A673 (cell line): ENCODE measurements at regions not wholly inside any gene's neighbourhood (a gene's known extent, or its start where the extent isn't known, plus 50 kb on each side); places are given as distances from the start of the nearest gene placed in this dataset.

Source experiments
- EZH2 ChIP-seq: fragments of 200-600 bp; sonication (generic); IDR thresholded peaks from 2 replicates; pipeline ENCODE4 v1.6.1; 2017; ENCODE audit warnings: borderline replicate concordance, low read depth, mild to moderate bottlenecking, mixed read lengths, antibody characterized with exemption, low read length; ENCODE audit not compliant: poor library complexity, severe bottlenecking
- TF ChIP-seq, protein P1 (sequence below): fragments of 300-800, 200-600 bp; sonication (generic); conservative IDR thresholded peaks from 2 replicates; pipeline ENCODE4 v1.5.1; 2017; ENCODE audit warnings: low read depth, mild to moderate bottlenecking, antibody characterized with exemption, low read length, moderate library complexity, mixed read lengths

DNA sequence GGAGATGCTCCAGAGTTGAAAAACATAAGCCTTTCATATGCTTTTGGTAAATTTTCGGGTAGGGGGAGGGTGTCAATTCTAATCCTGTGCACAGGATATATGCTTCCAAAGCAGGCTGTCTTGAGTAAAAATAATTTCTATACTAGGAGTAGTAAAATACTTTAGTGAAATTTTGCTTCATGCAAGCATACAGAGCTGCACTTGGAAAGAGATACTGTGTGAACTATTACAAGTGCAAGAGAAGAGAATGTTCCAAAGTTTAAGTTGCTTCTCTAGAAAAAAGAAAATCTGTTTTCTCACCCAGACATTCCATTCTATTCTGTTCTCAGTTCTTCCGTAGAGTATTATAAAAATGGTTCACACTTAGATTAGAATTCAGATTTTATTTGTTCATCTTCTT, 324.6 kb upstream of the AADAT start:
- TF ChIP-seq, protein P1, sequence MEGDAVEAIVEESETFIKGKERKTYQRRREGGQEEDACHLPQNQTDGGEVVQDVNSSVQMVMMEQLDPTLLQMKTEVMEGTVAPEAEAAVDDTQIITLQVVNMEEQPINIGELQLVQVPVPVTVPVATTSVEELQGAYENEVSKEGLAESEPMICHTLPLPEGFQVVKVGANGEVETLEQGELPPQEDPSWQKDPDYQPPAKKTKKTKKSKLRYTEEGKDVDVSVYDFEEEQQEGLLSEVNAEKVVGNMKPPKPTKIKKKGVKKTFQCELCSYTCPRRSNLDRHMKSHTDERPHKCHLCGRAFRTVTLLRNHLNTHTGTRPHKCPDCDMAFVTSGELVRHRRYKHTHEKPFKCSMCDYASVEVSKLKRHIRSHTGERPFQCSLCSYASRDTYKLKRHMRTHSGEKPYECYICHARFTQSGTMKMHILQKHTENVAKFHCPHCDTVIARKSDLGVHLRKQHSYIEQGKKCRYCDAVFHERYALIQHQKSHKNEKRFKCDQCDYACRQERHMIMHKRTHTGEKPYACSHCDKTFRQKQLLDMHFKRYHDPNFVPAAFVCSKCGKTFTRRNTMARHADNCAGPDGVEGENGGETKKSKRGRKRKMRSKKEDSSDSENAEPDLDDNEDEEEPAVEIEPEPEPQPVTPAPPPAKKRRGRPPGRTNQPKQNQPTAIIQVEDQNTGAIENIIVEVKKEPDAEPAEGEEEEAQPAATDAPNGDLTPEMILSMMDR = no peak
- no peak for TF ChIP-seq EZH2
